ENCODE measurements at regions not wholly inside any gene's neighbourhood (a gene's known extent, or its start where the extent isn't known, plus 50 kb on each side); places are given as distances from the start of the nearest gene placed in this dataset.
"Not testable (repeated sequence)": the region's sequence is repeated elsewhere in the genome, so short reads cannot be mapped to it uniquely, and the experiment has no call there.

- DNase-seq: no peak
These were observed 727.1 kb upstream of the NECTIN3 start for GRCh38 chr3:110344487-110344886.

GRCh38 chr3:110344897-110345767 is 726.5 kb upstream of the NECTIN3 start:
- no peak for DNase-seq

- no peak for DNase-seq
These were observed 722.3 kb upstream of the NECTIN3 start for GRCh38 chr3:110349295-110349694.

- no peak for DNase-seq
These were observed 718.6 kb upstream of the NECTIN3 start for GRCh38 chr3:110352841-110353604.

GRCh38 chr3:110362751-110363150 is 708.9 kb upstream of the NECTIN3 start:
- no peak for DNase-seq

- not testable (repeated sequence) for DNase-seq
These were observed 704.3 kb upstream of the NECTIN3 start for GRCh38 chr3:110367289-110367688.

- DNase-seq: no peak
These were observed 695.7 kb upstream of the NECTIN3 start for GRCh38 chr3:110375751-110376518.

- DNase-seq: no peak
These were observed 693.1 kb upstream of the NECTIN3 start for GRCh38 chr3:110378481-110378880.

- no peak for DNase-seq
These were observed 689.6 kb upstream of the NECTIN3 start for GRCh38 chr3:110381992-110382391.

- no peak for DNase-seq
These were observed 688.3 kb upstream of the NECTIN3 start for GRCh38 chr3:110383356-110383755.

GRCh38 chr3:110384601-110385000 is 687.0 kb upstream of the NECTIN3 start:
- DNase-seq: no peak

- no peak for DNase-seq
These were observed 682.6 kb upstream of the NECTIN3 start for GRCh38 chr3:110389005-110389404.

GRCh38 chr3:110390372-110390771 is 681.2 kb upstream of the NECTIN3 start:
- no peak for DNase-seq

GRCh38 chr3:110391042-110391441 is 680.6 kb upstream of the NECTIN3 start:
- DNase-seq: no peak

GRCh38 chr3:110391640-110392395 is 679.8 kb upstream of the NECTIN3 start:
- no peak for DNase-seq

GRCh38 chr3:110393941-110394340 is 677.7 kb upstream of the NECTIN3 start:
- DNase-seq: no peak

GRCh38 chr3:110397115-110397514 is 674.5 kb upstream of the NECTIN3 start:
- no peak for DNase-seq

GRCh38 chr3:110400315-110400714 is 671.3 kb upstream of the NECTIN3 start:
- no peak for DNase-seq

- no peak for DNase-seq
These were observed 665.6 kb upstream of the NECTIN3 start for GRCh38 chr3:110405830-110406585.

- DNase-seq: no peak
These were observed 658.4 kb upstream of the NECTIN3 start for GRCh38 chr3:110413266-110413665.
